Inferior parietal cortex (tissue), 1 donor: ENCODE measurements at regions not wholly inside any gene's neighbourhood (a gene's known extent, or its start where the extent isn't known, plus 50 kb on each side); places are given as distances from the start of the nearest gene placed in this dataset.

Experiments used
- DNase-seq: peaks from one replicate; pipeline ENCODE4 v3.0.0-alpha.2; 2016; ENCODE audit errors: extremely low spot score

DNA sequence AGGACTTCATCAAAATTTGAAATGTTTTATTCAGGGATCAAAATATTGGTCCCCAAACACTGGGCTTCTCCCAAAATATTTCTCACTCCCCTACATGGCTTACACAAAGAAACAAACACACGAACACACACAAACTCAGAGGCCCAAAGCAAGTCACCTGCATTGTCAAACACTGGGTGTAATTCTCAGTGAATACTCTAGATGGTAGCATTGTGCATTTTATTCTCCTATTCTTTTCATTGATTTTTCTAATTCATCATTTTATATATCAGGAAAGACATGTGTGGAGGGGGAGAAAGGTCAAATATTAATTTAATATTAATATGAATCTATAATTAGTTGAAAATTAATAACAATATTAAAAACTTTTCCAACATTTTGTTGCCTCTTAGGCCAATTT is 72.3 kb upstream of the TNMD start:
- peak; percentile 8 for DNase-seq

DNA sequence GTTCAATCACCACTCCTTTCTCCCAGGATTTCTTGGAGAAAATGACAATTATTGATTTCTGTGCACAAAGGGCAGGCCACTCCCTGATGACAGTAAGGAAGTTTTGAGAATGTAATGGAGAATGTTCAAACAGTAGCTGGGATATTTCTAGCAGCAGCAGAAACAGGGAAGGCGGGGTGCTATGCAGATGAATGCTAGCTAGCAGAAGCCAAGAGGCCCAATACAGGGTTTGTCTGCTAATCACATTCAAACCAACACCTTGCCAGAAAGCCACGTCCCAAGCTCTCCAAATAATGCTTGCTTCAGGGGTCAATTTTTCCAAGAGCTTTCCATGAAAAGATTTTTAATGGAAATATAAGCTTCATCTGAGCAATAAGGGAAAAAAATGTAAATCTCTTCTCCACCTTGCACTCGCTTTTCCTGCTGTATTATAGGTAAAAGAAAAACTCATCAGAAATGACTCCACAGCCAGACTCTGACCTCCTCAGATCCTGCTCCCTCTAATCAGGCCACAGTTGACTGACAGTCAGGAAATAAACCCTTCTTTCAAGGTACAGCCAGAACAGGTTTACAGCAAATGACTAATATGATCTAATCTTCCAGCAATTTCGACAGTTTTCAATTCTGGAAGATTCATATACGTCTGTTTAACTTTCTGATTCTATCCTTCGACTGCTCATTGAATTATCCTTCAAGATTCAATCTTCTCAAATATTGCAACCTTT is 84.7 kb upstream of the PCDH19 start:
- DNase-seq: no peak

DNA sequence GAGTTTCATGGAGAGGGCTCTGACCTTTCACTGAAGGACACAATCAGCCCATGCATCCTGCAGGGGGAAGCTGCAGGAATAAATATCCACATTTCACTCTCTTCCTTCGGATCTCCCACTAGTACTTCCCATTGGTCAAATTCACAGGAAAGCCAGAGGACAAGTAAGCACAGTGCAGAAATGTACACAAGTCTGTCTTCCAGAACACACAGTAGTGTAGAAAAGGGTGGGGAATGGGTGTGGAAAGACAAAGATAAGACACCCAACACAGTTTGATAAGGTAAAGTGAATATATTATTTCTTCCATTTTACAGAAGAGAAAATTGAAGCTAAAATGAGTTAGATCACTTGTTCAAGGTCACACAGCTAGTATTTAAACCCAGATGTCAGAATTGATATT is 81.1 kb upstream of the PCDH19 start:
- DNase-seq: no peak

DNA sequence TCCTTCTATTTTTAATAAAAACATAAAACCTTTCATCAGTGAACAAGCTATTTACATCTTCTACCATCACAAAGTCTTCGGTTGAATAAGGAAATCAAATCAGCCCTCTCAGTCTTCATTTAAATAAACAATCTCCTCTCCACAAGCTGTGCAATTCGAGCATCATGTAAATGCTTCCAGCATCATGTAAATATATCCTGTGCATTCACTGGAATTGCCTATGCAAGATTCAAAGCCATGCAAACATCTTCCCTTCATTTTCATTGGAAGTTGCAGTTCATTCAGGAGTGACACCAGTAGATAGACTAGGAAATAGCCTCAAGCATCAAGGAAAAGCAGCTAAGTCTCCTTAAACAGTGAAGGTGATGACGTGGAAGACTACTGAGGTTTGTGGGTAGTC is 77.7 kb upstream of the PCDH19 start:
- DNase-seq: no peak

DNA sequence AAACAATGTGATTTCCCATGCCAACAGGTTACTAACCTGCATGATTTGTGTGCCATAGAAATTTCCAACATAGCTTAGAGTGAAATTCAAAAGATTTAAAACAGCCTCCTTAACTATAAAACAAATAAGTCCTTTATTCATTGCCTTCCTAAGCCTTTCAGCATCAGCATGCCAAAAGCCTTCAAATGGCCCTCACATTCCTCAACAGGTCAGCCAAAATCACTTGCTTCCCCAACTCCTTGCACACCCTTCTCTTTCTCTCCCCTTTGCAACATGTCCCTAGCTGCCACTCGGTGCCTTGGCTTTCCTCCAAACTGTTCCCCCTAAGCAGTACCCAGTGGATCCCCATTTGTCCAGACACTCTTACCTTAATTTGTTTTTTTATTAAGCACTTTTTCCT is 74.9 kb upstream of the PCDH19 start:
- no peak for DNase-seq

DNA sequence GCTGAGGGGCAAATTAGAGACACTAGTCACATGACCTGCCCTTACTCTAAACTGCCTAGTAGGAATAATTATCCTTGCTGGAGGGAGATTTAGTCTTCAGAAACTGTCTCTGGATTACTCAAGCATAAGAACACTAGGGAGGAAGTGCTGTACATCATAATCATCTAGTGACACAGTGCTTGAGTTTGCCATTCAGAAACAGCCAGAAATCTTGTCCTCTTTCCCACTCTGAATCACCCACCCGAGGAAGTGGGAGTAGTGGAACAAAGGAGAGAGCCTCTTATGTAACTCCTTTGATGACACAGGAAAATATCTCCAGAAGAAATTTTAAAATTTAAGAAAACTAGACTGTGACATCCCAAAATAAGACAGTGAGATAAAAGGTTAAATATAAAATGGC is 69.3 kb upstream of the PCDH19 start:
- DNase-seq: peak; percentile 6

DNA sequence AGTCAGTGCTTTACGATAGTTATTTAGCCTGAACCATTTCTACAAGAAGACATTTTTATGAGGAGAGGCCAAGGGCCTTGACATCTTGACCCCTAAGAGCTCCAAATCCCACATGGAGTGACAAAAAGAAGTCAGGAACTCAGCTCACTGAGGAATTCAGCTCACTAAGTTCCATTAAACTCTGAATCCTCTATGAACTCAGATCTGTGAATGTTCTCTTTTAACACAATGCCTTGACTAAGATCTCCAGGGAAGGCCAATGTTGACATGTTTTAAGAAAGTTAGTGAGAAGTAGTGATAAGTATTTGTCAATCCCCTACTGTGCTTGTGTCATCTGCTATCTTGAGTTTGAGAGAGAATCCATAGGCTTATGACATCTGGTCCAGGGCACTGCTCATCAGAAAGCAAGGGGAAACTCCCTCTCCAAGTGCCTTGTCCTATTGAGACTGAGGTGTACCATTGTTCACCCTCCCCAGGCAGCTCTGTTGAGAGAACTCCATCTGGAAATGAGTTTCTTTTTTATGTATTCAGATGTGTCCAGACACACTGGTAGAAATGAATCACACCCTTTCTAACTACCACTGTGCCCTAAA is 68.7 kb upstream of the PCDH19 start:
- DNase-seq: no peak

DNA sequence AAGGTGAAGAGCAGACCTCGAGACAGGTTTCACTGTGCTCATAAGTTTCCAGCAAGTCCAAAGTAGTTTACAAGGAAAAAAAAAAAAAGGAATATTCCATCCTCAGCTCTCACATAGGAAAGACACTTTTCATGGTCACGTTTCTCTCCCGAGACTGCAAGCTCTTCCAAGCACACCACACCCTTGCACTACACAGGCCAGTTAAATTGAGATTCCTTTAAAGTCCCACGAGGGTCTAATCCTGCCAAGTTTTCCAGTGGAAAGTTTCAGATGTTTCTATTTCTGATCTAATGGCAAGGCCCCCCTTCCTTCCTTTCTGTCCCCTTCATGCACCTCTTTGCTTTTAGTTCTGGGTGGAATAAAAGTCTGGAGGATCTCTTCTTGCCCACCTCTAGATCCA is 67.9 kb upstream of the PCDH19 start:
- DNase-seq: no peak

DNA sequence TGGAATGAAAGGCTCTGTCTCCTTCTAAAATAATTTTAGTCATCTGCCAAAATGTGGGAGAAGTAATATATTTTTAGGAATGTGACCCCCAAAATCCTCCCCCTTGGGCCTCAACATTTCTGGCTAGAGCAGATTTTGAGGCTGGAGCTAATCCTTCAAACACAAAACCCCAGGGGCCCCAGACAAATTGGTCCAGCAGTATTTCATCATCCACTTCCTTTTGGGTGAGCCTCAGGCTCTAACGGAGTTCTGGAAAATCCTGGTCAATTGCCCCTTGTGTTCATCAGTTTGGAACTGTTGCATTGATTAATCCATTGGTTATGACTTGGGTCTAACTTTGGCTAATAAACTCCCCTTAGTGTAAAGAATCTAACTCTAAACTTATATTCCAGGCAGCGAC is 67.4 kb upstream of the PCDH19 start:
- no peak for DNase-seq
